Body of pancreas (tissue), 4 donors: ENCODE measurements at regions not wholly inside any gene's neighbourhood (a gene's known extent, or its start where the extent isn't known, plus 50 kb on each side); places are given as distances from the start of the nearest gene placed in this dataset.

Experiments
- CTCF ChIP-seq, 7 experiments: fragments of 450-650 bp in 4 of 7; fragments of 200-600 bp in 3 of 7; sonication (generic) in 3 of 7; IDR thresholded peaks; one replicate each; pipeline ENCODE4 v1.5.1; 2016 to 2019; ENCODE audit warnings: antibody characterized with exemption in 7 of 7
- POLR2A ChIP-seq, 3 donors: fragments of 450-650 bp; IDR thresholded peaks; one replicate each; pipeline ENCODE4 v1.6.1; 2016; ENCODE audit warnings: antibody characterized with exemption in 3 of 3, mild to moderate bottlenecking in 2 of 3

GRCh38 chr1:195185321-195185720 lies 1422.9 kb downstream of the KCNT2 start:
- TF ChIP-seq POLR2A (IDR thresholded peaks at IDR 0.05) (no peak), CTCF (IDR thresholded peaks at IDR 0.05) (no peak)
